Stimulated activated effector memory CD8-positive, alpha-beta T cell treated with anti-CD3 and anti-CD28 coated beads, Interleukin-12 subunit alpha, Interleukin-12 subunit beta, amount 100 ng/mL, for 72 hours (primary cell): ENCODE measurements at regions not wholly inside any gene's neighbourhood (a gene's known extent, or its start where the extent isn't known, plus 50 kb on each side); places are given as distances from the start of the nearest gene placed in this dataset.
A peak's percentile ranks its signal among the peaks of the same experiment; 100 is the strongest.

Experiments used
- ATAC-seq: fragments of 150-1000 bp; cut with Tn5 transposase; 2 replicates; pipeline ENCODE4 v1.10.0; 2021
- DNase-seq, 2 donors: peaks; one replicate each; pipeline ENCODE4 v3.0.0; 2021 to 2022; ENCODE audit warnings: low spot score in 2 of 2
- H3K27ac Mint-ChIP-seq: one replicate; pipeline ENCODE4 v1.8.0; 2022; ENCODE audit warnings: mild to moderate bottlenecking, mixed read lengths
- H3K36me3 Mint-ChIP-seq: one replicate; pipeline ENCODE4 v1.8.0; 2022; ENCODE audit warnings: mild to moderate bottlenecking, mixed read lengths
- H3K4me1 Mint-ChIP-seq: one replicate; pipeline ENCODE4 v1.8.0; 2022; ENCODE audit warnings: mixed read lengths
- H3K4me3 Mint-ChIP-seq: one replicate; pipeline ENCODE4 v1.8.0; 2022; ENCODE audit warnings: mild to moderate bottlenecking, mixed read lengths
- H3K9me3 Mint-ChIP-seq: one replicate; pipeline ENCODE4 v1.8.0; 2022; ENCODE audit warnings: mixed read lengths

DNA sequence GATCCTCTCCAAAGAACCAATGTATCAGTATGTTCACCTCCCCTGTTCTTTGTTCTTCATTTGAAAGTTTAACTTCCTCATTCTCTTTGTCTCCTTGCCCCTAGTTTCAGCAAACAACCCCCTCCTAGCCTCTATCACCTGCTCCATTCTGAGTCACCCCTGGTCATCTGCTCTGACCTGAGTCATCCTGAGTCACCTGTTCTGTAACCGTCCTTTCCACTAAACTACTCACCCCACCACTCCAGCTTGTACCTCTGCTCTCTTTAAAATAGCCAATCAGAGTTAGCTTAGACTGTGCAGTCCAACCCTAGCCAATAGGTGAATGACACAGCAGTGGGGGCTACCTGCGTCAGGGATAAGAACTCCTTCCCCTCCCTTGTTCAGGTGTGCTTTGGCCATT lies 249.8 kb upstream of the AADAT start:
- H3K4me1 Mint-ChIP-seq: no peaks in the 10 kb centered on the region
- DNase-seq (no peak), ATAC-seq (no peak)
- H3K9me3 Mint-ChIP-seq: peaks cover 19% of the 10 kb centered on the region
- no peak overlapping the region for H3K4me3 Mint-ChIP-seq
- H3K27ac Mint-ChIP-seq: no peak overlapping the region
- H3K36me3 Mint-ChIP-seq: no peaks in the 10 kb centered on the region

DNA sequence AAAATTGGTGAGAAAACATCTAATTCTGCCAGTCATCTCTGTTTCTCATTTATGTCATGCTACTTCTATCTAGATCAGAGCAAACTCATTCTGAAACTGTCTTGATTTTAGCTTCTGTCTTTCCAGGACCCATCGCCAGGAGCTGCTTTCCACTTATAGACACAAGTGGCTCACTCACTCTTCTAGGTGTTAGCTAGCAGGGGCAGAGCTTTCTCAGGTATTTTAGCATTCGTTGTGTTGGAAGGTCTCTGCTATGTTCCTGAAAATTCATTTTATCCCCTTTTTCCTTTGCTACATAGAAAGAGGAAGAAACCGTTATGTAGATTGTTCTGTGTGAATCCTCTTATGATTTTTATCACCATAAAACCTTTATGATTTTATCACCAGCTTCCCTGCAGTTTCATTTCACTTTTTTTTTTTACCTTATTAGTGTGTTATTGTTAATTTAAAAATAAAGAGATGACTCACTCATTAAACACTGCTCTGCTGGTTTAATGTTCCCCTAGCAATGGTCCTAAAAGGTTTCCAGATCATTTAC lies 246.6 kb upstream of the AADAT start:
- ATAC-seq (no peak), DNase-seq (no peak)
- H3K4me3 Mint-ChIP-seq: no peak overlapping the region
- H3K4me1 Mint-ChIP-seq: no peaks in the 10 kb centered on the region
- no peak overlapping the region for H3K27ac Mint-ChIP-seq
- H3K9me3 Mint-ChIP-seq: peaks cover 23% of the 10 kb centered on the region
- no peaks in the 10 kb centered on the region for H3K36me3 Mint-ChIP-seq

DNA sequence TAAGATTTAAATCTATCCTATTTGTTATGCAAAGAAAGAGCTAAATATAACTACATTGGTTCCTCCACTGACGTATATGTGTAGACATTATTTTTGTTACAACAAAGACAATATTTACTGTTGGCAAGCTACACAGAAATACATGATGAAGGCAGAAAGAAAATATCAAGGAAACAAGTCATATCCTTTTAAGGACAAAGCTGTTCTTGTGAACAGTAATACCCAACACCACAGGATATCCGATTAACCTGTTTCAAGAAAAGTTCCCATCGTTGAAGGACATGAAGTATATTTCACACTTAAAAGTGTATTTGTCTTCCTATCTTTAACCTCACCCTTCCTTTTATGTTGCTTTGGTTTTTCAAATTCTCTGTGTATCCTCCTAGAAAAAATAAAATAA lies 235.8 kb upstream of the AADAT start:
- no peak overlapping the region for H3K27ac Mint-ChIP-seq
- ATAC-seq: no peak

DNA sequence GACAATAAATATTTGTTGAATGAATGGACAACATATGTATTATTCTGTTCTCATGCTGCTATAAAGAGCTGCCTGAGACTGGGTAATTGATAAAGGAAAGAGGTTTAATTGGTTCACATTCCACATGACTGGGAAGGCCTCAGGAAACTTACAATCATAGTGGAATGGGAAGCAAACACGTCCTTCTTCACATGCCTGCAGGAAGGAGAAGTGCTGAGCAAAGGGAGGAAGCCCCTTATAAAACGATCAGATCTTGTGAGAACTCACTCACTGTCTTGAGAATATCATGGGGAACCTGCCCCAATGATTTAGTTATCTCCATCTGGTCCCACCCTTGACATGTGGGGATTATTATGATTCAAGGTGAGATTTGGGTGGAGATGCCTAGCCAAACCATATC lies 233.9 kb upstream of the AADAT start:
- H3K9me3 Mint-ChIP-seq: peaks cover 16% of the 10 kb centered on the region
- H3K27ac Mint-ChIP-seq: no peak overlapping the region
- H3K4me3 Mint-ChIP-seq: no peak overlapping the region
- H3K36me3 Mint-ChIP-seq: no peaks in the 10 kb centered on the region
- DNase-seq (no peak), ATAC-seq (no peak)
- no peaks in the 10 kb centered on the region for H3K4me1 Mint-ChIP-seq

More for the DNA sequence above, 235.8 kb upstream of the AADAT start:
- no peak overlapping the region for H3K4me3 Mint-ChIP-seq
- DNase-seq: no peak
- H3K36me3 Mint-ChIP-seq: no peaks in the 10 kb centered on the region
- no peaks in the 10 kb centered on the region for H3K4me1 Mint-ChIP-seq
- H3K9me3 Mint-ChIP-seq: peaks cover 11% of the 10 kb centered on the region

DNA sequence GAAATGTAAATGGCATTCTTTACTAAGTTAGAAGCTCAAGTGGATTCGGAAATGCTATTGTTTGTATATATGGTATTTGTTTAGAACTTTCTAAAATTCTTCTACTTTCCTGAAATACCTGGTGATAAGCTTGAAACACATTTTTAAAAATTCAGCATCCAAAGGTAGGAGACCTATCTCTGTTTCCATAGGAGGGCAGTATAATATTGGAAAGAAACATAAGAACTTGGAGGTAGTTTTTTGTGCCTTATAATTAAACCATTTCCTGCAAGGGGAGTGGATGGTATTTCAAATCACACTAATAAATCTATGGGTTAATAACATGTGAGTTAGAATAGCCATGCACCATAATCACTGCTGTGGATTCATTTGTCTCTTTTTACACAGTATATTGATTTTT lies 217.4 kb upstream of the AADAT start:
- Mint-ChIP-seq H3K4me3 (no peak overlapping the region), H3K27ac (no peak overlapping the region), H3K4me1 (no peaks in the 10 kb centered on the region), H3K9me3 (peaks cover 10% of the 10 kb centered on the region), H3K36me3 (no peaks in the 10 kb centered on the region)
- ATAC-seq: no peak
- DNase-seq: no peak

DNA sequence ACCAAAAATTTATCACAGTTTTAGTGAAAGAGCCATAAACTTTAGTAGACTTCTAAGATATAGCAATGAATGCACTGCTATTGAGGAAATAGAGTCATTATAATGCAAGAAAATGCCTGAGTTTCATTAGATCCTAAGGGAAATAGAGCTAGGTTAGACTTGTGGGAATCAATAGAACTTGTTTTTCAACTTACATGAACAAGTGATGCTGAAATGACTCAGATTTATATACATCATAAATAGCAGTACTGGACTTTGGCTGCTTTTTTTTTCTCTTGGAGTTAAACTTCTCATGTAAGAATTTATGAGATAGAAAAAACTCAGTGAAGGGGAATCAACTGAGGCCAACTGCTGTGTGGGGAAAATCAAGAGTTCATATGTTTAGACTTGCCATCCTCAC lies 216.5 kb upstream of the AADAT start:
- Mint-ChIP-seq H3K9me3 (peaks cover 6% of the 10 kb centered on the region), H3K4me1 (no peaks in the 10 kb centered on the region), H3K27ac (no peak overlapping the region), H3K4me3 (no peak overlapping the region), H3K36me3 (no peaks in the 10 kb centered on the region)
- ATAC-seq: no peak
- DNase-seq: no peak

DNA sequence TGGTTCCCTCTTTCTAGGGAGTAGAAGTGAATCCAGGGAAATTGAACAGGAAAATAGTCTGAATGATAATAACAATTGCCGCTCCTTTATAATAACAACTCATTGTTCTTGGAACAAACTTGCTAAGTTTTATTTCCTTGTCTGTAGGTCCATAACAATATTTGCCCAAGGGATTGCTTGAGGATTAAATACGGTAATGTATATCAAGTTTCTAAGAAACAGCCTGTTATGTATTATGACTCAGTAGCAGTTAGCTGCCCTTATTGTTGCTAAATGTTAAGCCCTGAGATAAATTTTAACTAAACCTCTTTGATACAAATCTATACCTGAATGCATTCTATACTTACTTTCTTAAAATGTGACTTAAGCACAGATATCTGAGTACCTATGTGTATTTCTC lies 215.9 kb upstream of the AADAT start:
- H3K4me3 Mint-ChIP-seq: no peak overlapping the region
- DNase-seq (no peak), ATAC-seq (no peak)
- H3K36me3 Mint-ChIP-seq: no peaks in the 10 kb centered on the region
- no peaks in the 10 kb centered on the region for H3K4me1 Mint-ChIP-seq
- peaks cover 10% of the 10 kb centered on the region for H3K9me3 Mint-ChIP-seq
- H3K27ac Mint-ChIP-seq: no peak overlapping the region

DNA sequence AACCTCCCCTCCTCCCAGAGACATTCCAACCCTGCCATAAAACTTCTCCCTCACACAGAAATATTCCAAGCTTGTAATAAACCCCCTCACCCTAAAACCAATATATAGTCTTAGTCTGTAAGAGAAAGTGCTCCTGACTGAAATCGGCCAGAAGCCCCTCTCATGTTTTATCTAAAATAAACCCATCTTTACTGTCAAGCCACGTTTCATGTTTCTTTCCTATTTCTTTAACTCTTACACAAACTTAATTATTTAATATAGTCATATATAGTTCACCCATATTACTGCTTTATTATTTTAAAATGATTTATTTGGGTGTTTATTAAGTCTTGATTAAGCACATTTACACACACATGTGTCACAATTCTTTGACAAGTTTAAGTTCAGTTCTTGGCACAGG lies 191.3 kb upstream of the AADAT start:
- Mint-ChIP-seq H3K4me1 (no peaks in the 10 kb centered on the region), H3K27ac (no peak overlapping the region), H3K4me3 (no peak overlapping the region), H3K9me3 (peaks cover 13% of the 10 kb centered on the region), H3K36me3 (no peaks in the 10 kb centered on the region)
- no peak for ATAC-seq
- DNase-seq: no peak

DNA sequence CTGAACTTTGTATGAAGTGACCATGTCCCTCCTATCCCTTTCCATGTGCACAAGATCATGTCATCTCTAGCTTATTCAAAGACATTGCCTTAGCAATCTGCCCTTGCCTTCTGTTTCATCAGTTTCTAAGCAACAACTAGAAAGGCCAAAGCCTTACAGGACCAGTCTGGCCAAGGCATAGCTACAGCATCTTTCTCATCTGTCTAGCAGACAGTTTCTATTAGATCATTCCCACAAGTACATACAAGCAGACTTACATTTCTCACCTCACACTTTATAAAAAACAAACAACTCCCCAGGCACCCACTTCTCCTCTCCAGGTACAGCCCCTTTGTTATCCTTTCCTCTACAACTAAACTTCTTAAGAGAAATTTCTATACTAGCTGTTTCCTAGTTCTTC lies 188.7 kb upstream of the AADAT start:
- ATAC-seq (no peak), DNase-seq (no peak)
- Mint-ChIP-seq H3K27ac (no peak overlapping the region), H3K9me3 (peaks cover 12% of the 10 kb centered on the region), H3K4me3 (no peak overlapping the region), H3K36me3 (no peaks in the 10 kb centered on the region), H3K4me1 (no peaks in the 10 kb centered on the region)

DNA sequence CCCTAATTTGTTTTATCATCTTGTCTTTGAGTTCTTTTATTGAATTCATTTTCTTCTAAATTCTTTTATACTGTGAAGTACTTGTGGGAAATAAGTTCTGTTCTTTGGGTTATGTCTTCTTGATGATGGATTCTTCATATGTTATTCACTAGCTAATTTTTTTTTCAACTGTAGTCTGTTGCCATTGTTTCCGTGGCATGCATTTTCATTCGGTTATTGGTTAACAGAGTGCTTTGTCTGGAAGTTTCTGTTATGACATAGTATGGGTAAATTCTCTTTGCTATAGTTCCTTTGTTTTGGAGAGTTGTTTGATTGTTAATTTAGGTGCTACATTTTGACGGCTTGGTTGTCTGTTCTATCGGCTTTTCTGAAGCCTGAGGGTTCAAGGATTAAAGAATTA lies 184.9 kb upstream of the AADAT start:
- Mint-ChIP-seq H3K4me3 (no peak overlapping the region), H3K36me3 (no peaks in the 10 kb centered on the region), H3K9me3 (peaks cover 11% of the 10 kb centered on the region), H3K27ac (no peak overlapping the region), H3K4me1 (no peaks in the 10 kb centered on the region)
- DNase-seq (no peak), ATAC-seq (no peak)

DNA sequence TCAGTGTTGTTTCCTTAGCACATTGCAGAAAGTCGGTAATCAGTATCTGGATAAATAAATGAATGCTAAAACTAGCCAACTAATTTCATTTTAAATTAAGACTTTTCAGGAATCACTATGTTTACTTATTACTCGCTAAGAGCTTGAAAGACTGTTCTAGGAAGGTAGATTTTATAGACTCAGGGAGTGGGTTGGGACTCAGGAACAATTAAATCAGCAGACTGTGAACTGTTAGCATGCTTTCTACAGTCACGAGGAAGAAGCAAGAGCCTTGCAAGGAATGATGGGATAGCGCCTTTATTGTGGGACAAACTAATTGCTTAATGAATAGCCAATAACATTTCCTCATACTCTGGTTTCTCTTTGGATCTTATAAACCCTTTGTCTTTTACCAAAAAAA lies 183.2 kb upstream of the AADAT start:
- no peak for ATAC-seq
- no peak for DNase-seq
- no peaks in the 10 kb centered on the region for H3K36me3 Mint-ChIP-seq
- no peaks in the 10 kb centered on the region for H3K4me1 Mint-ChIP-seq
- peaks cover 4% of the 10 kb centered on the region for H3K9me3 Mint-ChIP-seq
- no peak overlapping the region for H3K27ac Mint-ChIP-seq
- H3K4me3 Mint-ChIP-seq: no peak overlapping the region

DNA sequence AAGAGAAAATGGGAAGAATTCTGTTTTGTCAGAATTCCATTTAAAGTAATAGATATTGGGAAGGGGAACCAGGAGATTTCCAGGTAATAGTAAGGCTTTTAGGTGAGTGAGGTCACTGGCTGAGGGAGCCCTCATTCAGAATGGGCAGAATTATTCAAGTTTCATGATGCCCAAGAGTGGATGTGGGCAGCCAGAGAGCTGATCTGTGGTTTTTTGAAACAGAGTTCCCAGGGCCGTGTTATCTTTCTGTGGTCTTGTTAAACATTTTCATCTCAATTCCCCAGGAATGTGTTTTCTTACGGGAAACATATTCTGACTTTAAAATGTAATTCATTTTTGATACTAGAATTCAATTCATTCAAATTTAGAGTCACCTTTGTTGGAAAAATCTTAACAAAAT lies 182.0 kb upstream of the AADAT start:
- Mint-ChIP-seq H3K36me3 (no peaks in the 10 kb centered on the region), H3K4me3 (no peak overlapping the region), H3K27ac (no peak overlapping the region), H3K4me1 (no peaks in the 10 kb centered on the region), H3K9me3 (peaks cover 4% of the 10 kb centered on the region)
- ATAC-seq (no peak), DNase-seq (no peak)

DNA sequence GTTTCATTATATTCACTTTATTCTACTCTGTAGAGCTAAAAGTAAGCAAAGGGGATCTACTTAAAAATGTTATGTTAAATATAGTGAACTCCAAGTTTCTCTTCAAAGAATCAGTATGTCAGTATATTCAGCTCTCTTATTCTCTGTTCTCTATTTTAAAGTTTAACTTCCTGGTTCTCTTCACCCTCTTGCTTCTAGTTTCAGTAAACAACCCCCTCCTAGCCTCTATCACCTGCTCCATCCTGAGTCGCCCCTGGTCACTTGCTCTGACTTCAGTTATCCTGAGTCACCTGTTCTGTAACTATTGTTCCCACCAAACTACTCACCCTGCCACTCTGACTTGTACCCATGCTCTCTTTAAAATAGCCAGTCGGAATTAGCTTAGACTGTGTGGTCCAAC lies 180.9 kb upstream of the AADAT start:
- Mint-ChIP-seq H3K36me3 (no peaks in the 10 kb centered on the region), H3K4me3 (no peak overlapping the region), H3K4me1 (no peaks in the 10 kb centered on the region), H3K27ac (no peak overlapping the region), H3K9me3 (peaks cover 8% of the 10 kb centered on the region)
- DNase-seq (no peak), ATAC-seq (no peak)

DNA sequence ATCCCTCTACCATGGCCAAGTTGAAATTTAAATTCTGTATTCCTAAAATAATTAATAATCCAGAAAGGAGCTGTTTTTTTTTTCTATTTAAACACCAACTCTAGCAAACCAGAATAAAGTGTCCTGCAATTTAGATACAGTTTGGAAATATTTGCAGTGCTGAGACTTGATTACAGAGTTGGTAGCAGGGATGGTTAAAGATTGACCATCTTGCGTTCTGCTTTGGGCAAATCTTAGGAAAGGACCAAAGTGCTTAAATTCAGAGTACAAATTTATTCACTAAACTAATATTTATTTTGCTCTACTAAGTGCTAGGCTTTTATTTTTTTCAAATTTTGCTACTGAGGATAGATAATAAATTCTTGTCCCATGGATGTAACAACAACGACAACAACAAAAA lies 180.2 kb upstream of the AADAT start:
- ATAC-seq: no peak
- H3K36me3 Mint-ChIP-seq: no peaks in the 10 kb centered on the region
- no peak overlapping the region for H3K27ac Mint-ChIP-seq
- H3K9me3 Mint-ChIP-seq: peaks cover 8% of the 10 kb centered on the region
- H3K4me1 Mint-ChIP-seq: no peaks in the 10 kb centered on the region
- DNase-seq: no peak
- no peak overlapping the region for H3K4me3 Mint-ChIP-seq

DNA sequence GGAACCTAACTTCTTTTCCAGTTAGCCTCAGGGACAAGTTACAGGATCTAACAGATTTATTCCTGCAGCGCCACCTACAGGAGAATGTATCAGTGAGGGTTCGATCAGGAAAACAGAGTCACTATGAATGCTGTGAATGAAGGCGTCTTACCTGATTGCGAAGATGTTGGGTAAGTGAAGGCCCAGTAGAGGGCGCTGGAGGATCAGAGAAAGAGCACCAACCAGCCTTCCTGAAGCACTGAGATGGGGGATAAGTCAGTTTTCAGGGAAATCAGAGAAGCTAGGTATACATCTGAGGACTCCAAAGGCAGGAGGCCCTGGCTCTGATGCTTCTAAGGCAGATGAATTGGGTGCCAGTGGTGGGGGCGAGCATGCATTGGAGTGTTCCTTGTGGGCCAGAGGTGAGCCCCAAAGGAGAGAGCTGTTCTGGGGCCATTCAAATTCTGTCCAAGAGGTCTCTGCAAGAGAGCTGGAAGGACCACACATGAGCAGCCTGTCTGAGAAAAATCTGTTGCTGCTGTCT lies 169.9 kb upstream of the AADAT start:
- H3K27ac Mint-ChIP-seq: no peak overlapping the region

DNA sequence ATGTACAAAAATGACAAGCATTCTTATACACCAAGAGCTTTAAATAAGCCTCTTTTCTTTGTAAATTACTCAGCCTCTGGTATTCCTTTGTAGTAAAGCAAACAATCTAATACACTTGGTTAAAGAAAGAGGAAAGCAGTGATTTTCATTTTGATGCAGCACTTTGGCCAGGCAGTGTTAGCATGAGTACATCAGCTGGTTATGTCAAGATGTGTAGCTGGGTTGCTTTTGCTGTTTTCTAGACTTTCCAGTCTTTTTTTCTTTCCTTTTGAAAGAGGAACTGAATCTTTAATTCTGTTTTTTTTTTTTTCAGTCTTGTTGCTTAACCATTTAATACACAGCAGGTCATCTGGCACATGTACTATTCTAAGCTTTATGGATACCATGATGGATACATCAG lies 167.1 kb upstream of the AADAT start:
- no peaks in the 10 kb centered on the region for H3K36me3 Mint-ChIP-seq
- H3K4me3 Mint-ChIP-seq: no peak overlapping the region
- DNase-seq (no peak), ATAC-seq (no peak)
- H3K27ac Mint-ChIP-seq: no peak overlapping the region
- H3K9me3 Mint-ChIP-seq: no peaks in the 10 kb centered on the region
- H3K4me1 Mint-ChIP-seq: no peaks in the 10 kb centered on the region

More for the DNA sequence above, 169.9 kb upstream of the AADAT start:
- ATAC-seq (peak; percentile 61), DNase-seq (peak; percentile 3 to 58)
- Mint-ChIP-seq H3K4me1 (no peaks in the 10 kb centered on the region), H3K9me3 (no peaks in the 10 kb centered on the region), H3K4me3 (no peak overlapping the region), H3K36me3 (no peaks in the 10 kb centered on the region)

DNA sequence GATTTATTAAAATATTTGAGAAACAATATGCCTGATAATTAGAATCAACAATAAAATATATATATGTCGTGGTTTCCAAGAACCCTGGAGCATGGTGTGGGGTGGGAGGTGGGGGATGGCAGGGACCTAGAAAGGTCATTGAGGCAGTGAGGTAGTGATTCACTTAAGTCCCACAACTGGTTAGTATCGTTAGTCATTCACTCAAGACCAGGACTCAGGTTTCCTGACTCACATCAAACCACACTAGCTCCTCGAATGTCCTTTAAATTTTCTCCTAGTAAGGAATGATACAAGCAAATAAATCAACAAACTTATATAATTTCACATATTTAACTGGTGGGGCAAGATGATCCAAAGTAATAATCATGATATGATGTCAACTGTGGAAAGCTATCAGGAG lies 158.8 kb upstream of the AADAT start:
- DNase-seq: no peak

More for the DNA sequence above, 158.8 kb upstream of the AADAT start:
- Mint-ChIP-seq H3K9me3 (no peaks in the 10 kb centered on the region), H3K4me1 (no peaks in the 10 kb centered on the region), H3K27ac (no peak overlapping the region), H3K36me3 (no peaks in the 10 kb centered on the region), H3K4me3 (no peak overlapping the region)
- ATAC-seq: no peak
